ENCODE measurements at regions not wholly inside any gene's neighbourhood (a gene's known extent, or its start where the extent isn't known, plus 50 kb on each side); places are given as distances from the start of the nearest gene placed in this dataset.
"Not testable (repeated sequence)": the region's sequence is repeated elsewhere in the genome, so short reads cannot be mapped to it uniquely, and the experiment has no call there.

DNA sequence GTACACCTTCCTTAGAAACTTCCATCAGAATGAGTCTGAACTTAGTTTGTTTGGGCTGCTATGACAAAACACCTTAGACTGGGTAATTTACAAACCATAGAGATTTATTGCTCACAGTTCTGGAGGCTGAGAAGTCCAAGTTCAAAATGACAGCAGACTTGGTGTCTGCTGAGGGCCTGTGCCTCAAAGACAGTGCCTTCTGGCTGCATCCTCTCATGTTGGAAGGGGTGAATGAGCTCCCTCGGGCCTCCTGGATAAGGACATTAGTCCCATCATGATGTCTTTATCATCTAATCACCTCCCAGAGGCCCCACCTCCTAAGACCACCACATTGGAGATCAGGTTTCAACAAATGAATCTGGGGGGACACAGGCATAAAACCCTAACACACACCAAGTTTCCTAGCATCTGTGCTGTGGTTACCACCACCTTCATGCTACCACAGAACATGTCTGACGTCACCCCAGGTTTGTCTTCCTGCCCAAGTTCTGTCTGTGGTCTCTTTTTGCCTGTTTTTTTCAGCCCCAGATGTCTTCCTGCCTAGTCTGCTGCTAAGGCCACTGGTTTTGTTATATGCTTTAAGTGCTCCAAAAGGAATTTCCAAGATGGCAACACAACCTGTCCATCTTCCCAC lies 150.9 kb upstream of the COBL start:
- DNase-seq, result no peak

DNA sequence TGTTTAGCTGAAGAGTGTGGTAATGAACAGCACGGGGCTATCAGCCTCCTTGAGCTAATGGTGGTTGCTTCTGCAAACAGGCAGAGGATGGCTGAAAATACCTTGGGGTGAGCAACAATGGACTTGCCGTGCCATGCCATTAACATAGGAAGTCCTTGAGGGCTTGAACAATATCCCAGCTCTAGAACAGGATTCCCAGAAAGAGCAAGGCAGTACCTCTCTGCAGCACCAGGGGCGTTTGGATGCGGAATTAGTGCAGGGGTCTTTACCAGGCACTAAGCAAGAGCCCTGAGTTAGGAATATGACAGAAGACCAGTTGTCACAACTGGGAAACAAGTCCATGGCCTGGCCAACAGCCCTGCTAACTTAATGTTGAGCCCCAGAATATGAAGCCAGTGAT lies 143.2 kb upstream of the COBL start:
- no peak for DNase-seq

DNA sequence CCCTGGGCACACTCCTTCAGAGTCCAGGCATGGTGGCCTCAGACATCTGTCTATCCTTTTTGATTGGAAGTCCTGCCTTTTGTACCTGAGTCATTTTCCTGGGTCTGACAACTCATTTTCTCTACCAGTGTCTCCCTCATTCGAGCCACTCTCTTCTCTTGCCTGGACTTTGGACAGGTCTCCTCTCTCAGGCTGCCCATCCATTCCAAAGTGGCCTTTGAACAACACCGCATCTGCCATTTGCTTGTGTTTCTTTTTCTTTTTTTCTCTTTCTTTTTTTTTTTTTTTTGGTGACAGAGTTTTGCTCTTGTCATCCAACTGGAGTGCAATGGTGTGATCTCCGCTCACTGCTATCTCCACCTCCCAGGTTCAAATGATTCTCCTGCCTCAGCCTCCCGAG lies 142.1 kb upstream of the COBL start:
- no peak for DNase-seq

DNA sequence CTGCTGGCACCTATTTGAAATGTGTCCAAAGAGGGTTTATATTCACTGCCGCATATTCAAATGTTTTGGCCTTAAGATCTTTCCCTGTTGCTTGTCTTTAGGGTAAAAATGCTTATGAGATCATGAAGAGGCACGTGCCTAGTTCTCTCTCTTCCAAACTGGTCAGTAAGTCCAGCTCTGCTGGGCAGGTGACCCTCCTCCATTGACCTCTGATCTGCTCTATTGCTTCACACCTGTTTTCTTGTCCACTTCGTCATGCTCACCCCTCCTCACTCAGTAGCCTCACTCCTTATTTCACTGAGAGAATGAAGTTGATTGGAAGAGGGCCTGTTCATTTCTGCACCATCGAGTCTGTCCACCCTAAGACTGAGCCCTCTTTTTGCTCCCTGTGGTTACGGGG lies 140.5 kb upstream of the COBL start:
- no peak for DNase-seq

DNA sequence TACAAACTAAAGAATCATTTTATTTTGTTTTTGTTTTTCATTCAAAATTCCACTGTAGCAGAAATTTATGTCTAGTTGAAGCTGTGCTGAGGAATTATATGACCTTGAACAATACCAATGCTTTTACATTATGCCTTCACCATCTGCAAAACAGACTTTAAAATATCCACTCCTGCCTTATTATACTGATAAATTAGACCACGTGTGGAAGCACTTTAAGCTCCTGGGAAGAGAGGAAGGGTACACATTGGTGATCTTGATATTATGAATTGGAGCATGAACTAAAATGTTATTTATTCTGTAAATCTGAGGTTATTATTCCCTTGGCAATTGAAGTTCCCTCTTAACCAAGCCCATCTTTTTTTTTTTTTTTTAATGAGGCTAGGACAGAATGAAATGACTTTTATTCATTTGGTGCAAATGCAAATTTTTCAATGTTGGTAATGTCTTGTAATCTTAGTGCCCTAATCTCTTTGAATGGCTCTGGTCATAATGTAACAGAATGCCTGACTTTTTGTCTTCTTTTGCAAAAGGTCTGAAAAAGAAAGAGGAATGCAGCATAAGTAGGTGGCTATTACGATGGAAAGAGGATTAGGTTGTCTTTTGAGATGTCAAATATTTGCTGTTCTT lies 139.9 kb upstream of the COBL start:
- DNase-seq, result no peak

DNA sequence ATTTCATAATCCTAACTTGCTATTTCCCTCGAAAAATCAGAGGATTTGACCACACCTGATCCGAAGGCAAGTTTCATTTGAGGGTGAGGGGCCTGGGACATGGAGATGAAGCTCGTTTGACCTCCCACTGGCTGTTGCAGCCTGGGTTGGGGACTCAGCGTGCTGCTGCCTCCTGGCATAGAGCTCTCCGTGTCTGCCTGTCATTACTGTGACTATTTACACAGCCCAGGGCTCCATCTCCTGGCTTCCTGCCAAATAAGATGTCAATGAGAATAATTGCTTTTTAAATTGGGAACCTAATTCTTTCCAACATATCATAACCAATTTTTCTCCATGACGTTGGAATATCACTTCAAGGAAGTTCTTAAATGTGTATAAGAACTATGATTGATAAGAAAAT lies 139.3 kb upstream of the COBL start:
- no peak for DNase-seq

DNA sequence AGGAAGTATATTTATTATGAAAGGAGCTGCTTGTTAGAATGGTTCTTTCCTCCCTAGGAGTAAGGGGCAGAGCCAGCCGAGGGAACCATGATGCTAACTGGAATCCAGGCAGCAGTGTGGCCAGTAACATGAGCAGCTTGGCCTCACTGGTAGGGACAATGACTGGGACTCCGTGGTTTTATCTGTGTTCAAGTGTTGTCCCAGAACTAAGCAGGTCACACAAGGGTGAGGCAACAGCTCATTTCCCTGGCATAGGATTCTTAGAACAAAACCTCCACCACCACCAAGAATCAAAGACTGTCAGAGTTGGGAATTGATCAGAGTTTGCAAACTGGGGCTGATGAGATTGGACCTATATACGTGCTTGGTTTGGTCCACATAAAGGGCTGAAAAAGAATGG lies 138.9 kb upstream of the COBL start:
- no peak for DNase-seq

DNA sequence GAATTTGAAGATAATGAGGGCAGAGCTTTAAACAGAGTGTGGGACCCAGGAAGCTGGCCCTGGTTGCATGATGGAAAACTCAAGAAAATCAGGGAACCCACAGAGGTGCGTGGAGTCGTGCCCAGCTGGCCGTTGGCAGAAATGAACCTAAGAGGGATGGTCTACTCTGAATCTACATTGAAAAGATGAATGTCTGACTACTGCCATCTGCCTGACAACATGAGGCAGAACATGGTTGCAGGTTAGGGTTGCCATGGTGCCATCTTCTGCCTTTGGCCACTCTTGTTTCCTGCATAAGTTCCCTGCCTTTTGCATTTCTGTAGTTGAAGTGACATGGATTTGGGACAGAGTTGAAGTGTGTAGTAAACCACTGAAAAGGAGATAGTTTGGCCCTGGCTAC lies 138.5 kb upstream of the COBL start:
- DNase-seq, result no peak

DNA sequence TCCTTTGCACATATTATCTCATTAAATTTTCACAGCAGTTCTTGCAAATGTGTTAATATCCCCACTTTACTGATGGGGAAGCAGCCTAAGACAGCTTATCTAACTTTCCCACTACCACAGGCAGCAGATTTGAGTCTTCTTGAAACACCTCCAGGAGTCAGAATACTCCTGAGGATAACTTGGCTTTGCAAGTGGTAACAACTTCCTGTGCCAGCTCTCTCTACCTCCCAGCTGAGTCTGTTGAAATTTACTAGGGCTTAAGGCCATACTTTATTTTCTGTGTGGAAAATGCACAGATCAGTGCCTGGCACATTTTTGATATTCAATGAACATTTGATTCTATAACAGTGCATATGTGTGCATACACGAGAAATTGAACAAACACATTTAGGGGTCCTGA lies 136.1 kb upstream of the COBL start:
- DNase-seq, result no peak

DNA sequence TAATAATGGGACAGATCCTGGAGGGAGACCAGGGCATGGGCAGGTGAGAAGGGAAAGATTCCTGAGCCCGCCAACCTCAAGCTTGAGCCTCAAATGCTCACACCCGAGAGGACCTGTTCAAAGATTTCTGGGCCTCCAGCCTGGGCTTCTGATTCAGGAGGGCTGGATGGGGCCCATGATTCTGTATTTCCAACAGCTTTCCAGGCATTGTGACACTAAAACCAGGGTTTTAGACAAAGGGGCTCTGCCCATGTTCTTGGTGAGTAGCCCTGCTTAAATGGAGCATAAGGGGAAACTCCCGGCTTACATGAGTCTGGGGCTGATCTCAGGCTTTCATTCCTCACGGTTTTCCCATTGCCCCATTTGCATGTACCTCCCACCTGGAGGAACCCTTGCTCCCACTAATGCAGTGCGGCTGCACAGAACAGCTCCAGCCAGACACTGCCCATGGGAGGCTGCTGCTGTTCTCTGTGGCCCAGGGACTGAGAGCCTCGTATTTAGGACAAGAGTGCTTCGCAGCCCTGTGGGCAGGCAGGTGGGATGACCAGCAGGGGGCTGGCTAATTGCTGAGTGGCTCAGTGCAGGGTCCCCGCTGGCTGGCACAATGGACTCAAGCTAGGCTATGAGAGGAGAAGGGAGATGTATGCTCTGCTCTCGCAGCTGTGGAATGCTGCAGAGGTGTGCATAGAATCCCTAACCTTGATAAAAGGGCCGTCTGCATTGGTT lies 135.3 kb upstream of the COBL start:
- DNase-seq, result no peak

DNA sequence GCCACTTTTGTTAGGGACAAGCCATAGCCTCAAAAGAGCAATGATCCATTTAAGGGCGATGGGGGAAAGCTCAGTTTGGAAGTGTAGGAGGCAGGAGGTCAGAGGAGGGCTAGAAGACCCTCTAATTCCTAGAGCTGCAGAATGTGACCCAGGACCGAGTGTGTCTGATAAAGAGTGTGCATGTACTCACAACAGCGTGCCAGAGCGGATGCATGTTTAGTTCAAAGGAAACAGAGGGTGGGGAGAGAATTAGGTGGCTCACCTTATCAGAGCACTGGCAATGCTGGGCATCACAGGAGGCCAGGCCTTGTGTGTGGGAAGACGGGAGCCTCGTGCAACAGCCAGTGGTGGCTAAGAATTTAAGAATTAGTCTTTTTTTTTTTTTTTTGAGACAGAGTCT lies 133.9 kb upstream of the COBL start:
- no peak for DNase-seq

DNA sequence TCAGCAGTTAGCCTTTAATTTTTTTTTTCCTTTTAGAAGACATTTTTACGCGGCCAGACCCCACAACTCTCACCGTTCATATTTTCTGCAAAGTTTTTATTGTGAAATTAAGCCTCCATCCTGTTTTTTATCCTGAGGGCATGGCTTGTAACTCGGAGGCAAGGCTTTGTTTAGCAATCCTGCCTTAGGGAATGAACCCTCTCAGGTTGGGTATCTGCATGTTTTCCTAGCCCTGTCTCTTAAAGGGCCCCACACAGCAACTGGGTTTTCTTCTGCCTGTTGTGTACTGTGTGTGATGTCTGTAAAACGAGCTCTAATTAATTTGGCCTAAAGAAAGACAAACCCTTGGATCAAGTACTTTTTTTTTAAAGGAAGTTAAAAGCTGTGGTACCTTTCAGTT lies 130.2 kb upstream of the COBL start:
- DNase-seq, result no peak

DNA sequence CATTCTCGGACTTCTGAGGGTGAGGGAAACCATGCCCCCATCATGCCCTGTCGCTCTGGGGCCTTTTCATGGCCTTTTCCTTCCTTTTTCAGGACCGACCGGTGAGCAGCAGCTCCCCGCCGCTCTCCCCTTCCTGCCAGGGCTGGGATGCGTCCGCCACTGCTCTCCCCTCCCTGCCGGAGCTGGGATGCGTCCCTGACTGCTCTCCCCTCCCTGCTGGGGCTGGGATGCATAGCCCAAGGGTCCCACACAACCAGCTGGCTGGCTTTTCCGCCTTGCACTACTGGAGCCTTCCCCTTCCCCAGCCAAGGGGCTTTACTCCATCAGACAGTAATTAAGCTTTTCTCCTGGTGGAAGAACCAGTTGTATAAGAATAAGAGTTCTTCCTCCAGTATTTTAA lies 129.7 kb upstream of the COBL start:
- no peak for DNase-seq

DNA sequence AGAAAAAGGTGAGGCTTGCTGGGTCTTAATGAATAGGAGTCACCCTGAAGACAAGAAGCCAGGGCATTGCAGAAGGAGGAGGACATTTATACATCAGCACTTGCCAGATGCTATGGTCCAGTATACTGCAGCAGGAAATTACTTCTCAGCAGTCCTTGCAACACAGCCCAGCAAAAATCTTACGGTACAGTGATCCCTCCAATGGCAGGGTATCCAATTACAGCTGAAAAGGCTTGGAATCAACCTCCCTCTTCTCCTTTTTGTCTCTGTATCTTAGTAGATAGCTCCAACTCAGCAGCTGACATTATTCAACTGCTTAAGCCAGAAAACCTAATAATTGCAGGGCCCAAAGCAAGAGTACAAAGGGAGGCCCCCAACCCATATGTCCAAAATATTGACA lies 128.3 kb upstream of the COBL start:
- DNase-seq, result no peak

DNA sequence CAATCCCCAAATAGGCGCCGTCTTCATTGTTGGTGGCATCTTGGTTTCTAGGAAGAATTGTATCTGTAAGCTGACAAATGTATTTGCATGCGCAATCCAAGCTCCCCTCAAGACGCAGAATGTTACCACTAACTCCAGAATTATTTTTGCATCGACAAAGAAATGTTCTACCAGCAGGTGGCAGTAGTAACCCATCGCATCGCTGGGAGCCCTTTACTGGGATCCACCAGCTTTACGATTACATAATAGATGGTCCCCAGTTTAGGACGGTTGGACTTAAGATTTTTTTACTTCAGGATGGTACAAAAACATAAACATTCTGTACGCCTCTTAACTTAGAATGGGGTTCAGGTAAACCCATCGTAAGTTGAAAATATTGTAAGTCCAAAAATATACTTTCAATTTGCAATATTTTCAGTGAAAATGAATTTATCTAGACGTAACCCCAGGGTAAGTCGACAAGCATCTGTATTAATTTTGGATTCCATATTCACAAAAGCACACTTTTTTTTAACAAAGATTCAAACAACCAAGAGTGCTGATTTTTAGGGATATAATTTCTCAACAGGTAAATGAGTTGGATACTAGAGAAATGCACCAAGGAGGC lies 114.0 kb upstream of the COBL start:
- DNase-seq, result peak; percentile 39 to 48

DNA sequence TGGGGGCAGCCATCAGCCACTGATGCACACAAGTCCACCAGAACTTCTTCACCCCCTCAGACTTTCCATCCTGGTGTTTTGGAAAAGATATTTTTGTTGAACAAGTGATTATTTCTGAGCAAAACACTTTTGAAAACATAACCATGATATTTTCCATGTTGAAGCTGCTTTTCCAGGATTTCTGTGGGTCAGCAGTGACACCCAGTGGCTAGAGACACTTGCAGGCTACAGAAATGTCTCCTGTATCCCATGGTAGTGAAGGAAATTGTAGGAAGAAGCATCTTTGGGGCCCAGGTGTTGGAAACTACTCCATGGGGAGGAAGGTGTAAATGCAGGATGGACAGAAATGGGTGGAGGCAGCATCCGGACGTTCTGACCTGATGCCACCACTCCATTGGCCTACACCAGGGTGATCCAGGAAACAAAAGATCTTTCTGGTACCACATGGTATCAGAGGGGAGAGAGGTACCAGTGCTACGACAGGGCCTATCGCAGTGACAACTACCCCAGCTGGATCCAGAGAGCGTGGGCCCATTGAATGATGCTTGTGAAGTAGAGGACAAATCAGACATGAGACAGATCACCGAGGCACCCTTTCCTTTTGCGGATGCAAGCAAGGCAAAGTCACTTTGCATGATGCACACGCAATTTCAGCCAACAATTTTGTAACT lies 111.7 kb upstream of the COBL start:
- DNase-seq, result no peak

DNA sequence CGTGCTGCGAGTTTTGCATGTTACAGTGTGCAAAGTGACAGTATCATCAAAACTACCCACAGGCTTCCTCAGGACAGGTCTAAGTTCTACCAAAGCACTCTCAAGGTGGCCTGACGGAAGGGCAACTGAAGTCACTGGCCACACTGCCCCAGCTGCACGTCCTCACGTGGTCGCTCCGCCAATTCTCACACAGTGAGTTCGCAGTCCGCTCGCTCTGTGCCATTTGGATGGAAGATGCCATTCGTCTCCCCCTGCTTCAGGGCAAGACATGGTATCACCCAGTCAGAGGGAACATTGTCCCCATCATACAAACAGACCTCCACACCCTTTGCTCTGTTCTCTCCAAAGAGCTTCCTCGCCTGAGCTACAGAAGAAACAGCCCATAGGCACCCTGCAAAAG lies 109.6 kb upstream of the COBL start:
- DNase-seq, result no peak

DNA sequence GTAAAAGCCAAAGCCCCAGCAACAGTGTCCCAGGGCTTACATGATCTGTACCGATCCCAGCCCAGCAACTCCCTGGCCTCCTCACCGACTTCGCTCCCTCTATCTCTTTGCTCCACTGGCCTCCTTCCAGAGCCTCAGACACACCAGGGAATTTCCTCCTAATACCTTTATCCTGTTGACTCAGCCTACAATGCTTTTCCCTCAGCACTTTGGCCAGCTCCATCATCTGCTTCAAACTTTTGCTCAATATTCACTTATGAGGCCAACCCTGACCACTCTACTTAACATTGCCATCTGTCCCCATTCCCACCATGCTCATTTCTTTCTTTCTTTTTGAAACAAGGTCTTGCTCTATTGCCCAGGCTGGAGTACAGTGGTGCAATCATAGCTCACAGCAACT lies 93.3 kb upstream of the COBL start:
- not testable (repeated sequence) for DNase-seq

DNA sequence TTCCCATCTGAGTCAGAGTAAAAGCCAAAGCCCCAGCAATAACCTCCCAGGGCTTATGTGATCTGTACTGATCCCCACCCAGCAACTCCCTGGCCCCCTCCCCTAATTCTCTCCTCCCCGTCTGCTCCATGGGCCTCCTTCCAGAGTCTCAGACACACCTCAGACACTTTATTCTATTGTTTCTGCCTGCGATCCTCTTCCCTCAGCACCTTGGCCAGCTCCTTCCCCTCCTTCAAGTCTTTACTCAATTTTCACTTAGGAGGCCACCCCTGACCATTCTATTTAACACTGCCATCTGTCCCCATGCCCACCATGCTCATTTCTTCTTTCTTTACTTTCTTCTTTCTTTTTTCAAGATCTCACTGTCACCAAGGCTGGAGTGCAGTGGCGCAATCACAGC lies 81.0 kb upstream of the COBL start:
- not testable (repeated sequence) for DNase-seq

DNA sequence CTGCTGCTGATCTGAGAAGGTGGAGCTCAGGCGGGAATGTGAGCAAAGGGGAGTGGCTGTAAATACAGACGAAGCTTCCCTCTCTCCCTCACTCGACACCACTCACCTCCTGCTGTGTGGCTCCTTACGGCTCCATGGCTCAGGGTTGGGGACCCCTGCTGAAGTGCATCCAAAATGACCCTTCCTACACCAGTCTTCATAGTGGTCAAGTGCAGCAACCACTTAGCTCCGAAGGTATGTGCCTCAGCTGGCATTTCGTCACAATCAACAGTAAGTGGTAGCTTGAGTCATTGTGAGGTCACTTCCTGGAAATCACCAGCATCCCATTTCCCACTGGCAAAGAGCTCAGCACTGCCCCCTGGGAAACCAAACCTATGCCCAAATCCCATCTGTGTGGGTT lies 76.4 kb upstream of the COBL start:
- not testable (repeated sequence) for DNase-seq

DNA sequence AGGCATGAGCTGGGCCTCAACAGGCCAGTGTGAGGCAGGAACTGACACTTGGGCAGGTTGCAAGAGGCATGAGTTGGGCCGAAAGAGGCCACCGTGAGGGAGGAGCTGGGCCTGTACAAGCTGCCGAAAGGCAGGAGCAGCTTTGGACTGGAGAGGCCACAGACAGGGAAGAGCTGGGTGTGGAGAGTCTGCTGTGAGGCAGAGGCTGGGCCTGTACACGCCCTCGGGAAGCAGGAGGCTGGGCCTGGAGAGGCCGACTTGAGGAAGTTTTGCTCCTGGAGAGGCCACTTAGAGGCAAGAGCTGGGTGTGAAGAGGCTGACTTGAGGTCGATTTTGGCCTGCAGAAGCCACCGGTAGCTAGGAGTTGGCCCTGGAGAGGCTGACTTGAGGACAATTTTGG lies 73.3 kb upstream of the COBL start:
- DNase-seq, result not testable (repeated sequence)

DNA sequence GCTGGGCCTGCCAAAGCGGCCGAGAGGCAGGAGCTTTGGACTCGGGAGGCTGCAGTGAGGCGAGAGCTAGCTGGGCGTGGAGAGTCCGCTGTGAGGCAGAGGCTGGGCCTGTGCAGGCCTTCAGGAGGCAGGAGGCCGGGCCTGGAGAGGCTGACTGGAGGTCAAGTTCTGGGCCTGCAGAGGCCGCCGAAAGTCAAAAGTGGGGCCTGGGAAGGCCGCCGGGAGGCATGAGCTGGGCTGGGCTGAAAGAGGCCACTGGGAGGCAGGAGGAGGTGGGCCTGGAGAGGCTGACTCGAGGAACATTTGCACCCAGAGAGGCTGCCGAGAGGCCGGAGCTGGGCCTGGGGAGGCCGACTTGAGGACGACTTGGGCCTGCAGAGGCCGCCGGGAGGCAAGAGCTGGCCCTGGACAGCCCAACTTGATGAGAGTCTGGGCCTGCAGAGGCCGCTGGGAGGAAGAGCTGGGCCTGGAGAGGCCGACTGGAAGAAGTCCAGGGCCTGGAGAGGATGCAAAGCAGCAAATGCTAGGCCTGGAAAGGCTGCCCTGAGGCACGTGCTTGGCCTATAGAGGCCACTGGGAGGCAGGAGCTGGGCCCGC lies 72.7 kb upstream of the COBL start:
- not testable (repeated sequence) for DNase-seq

DNA sequence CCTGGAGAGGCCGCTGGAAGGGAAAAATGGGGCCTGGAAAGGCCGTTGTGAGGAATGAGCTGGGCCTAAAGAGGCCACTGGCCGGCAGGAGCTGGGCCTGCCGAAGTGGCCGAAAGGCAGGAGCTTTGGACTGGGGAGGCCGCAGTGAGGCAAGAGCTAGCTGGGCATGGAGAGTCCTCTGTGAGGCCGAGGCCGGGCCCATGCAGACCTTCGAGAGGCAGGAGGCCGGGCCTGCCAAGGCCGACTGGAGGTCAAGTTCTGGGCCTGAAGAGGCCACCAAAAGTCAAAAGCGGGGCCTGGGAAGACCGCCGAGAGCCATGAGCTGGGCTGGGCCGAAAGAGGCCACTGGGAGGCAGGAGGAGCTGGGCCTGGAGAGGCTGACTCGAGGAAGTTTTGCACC lies 71.6 kb upstream of the COBL start:
- not testable (repeated sequence) for DNase-seq
